ENCODE measurements at regions not wholly inside any gene's neighbourhood (a gene's known extent, or its start where the extent isn't known, plus 50 kb on each side); places are given as distances from the start of the nearest gene placed in this dataset.

DNA sequence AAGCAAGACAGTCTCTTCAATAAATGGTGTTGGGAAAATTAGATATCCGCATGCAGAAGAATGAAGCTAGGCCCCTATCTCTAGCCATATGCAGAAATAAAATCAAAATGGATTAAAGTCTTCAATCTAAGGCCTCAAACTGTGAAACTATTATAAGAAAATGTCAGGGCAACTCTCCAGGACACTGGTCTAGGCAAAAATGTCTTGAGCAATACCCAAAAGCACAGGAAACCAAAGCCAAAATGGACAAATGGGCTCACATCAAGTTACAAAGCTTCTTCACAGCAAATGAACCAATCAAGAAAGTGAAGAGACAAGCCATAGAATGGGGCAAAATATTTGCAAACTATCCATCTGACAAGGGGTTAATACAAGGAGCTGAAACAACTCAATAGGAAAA lies 338.8 kb downstream of the NNT start:
- H3K4me3 ChIP-seq (ENCODE audit: insufficient read length, low read depth), result no peak overlapping the region
- TF ChIP-seq YY1 (IDR thresholded peaks at IDR 0.05; ENCODE audit: insufficient read depth, insufficient read length) (no peak), SUZ12 (IDR thresholded peaks at IDR 0.05; ENCODE audit: extremely low read depth, insufficient read depth, insufficient read length) (no peak), ZNF274 (IDR thresholded peaks at IDR 0.05; ENCODE audit: low read depth, low read length) (no peak)
- no peaks in the 10 kb centered on the region for H3K27me3 ChIP-seq (ENCODE audit: insufficient read depth, insufficient read length)

DNA sequence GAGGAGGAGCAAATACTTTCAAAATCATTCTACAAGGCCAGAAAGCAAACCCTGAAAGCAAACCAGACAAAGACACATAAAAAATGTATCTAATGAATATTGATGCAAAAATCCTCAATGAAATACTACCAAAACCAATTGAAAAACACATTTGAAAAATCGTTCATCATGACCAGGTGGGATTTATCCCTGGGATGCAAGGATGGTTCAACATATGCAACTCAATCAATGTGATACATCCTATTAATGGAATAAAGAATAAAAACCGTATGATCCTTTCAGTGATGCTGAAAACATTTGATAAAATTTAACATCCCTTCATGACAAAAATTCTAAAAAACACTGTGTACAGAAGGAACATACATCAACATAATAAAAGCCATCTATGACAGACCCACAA lies 337.6 kb downstream of the NNT start:
- no peak overlapping the region for H3K4me3 ChIP-seq (ENCODE audit: insufficient read length, low read depth)
- no peaks in the 10 kb centered on the region for H3K36me3 ChIP-seq (ENCODE audit: insufficient read depth, insufficient read length, low read length)
- DNase-seq (ENCODE audit: low read depth, low spot score), result no peak
- no peaks in the 10 kb centered on the region for H3K9me3 ChIP-seq (ENCODE audit: insufficient read depth, low read length)
- TF ChIP-seq ZNF274 (IDR thresholded peaks at IDR 0.05; ENCODE audit: low read depth, low read length) (no peak), YY1 (IDR thresholded peaks at IDR 0.05; ENCODE audit: insufficient read depth, insufficient read length) (no peak), SUZ12 (IDR thresholded peaks at IDR 0.05; ENCODE audit: extremely low read depth, insufficient read depth, insufficient read length) (no peak)
- no peak overlapping the region for H3K9ac ChIP-seq (ENCODE audit: insufficient read length, low read depth)
- no peaks in the 10 kb centered on the region for H3K4me1 ChIP-seq (ENCODE audit: insufficient read depth, insufficient read length)
- no peaks in the 10 kb centered on the region for H3K27me3 ChIP-seq (ENCODE audit: insufficient read depth, insufficient read length)

More for the DNA sequence above, 338.8 kb downstream of the NNT start:
- Histone ChIP-seq H3K36me3 (ENCODE audit: insufficient read depth, insufficient read length, low read length) (no peaks in the 10 kb centered on the region), H3K9me3 (ENCODE audit: insufficient read depth, low read length) (peaks cover 10% of the 10 kb centered on the region; the same call in 1 of the 2 replicates), H3K4me1 (ENCODE audit: insufficient read depth, insufficient read length) (no peaks in the 10 kb centered on the region), H3K9ac (ENCODE audit: insufficient read length, low read depth) (no peak overlapping the region)
- no peak for DNase-seq (ENCODE audit: low read depth, low spot score)

DNA sequence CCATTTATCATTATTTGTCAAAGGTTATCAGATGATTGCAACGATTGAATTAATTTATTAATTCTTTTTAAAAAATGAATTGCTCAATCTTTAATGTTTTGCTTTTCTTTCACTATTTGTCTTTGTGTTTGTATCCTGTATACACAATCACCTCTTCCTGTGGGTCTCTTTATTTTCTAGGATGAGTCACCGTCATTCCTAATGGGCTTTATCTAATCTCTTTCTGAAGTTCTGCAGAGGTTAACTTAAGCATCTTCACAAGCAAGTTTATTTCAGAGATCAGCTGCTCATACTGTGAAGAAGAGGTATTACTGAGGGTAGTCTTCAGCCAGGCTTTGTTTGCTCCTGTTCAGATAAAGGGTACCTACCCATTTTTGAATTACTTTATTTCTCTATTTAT lies 323.9 kb downstream of the NNT start:
- H3K4me3 ChIP-seq (ENCODE audit: insufficient read length, low read depth), result no peak overlapping the region
- no peak overlapping the region for H3K9ac ChIP-seq (ENCODE audit: insufficient read length, low read depth)
- TF ChIP-seq YY1 (IDR thresholded peaks at IDR 0.05; ENCODE audit: insufficient read depth, insufficient read length), result no peak
- TF ChIP-seq ZNF274 (IDR thresholded peaks at IDR 0.05; ENCODE audit: low read depth, low read length), result no peak
- TF ChIP-seq SUZ12 (IDR thresholded peaks at IDR 0.05; ENCODE audit: extremely low read depth, insufficient read depth, insufficient read length), result no peak
- no peaks in the 10 kb centered on the region for H3K27me3 ChIP-seq (ENCODE audit: insufficient read depth, insufficient read length)
- no peaks in the 10 kb centered on the region for H3K36me3 ChIP-seq (ENCODE audit: insufficient read depth, insufficient read length, low read length)
- no peaks in the 10 kb centered on the region for H3K4me1 ChIP-seq (ENCODE audit: insufficient read depth, insufficient read length)
- no peaks in the 10 kb centered on the region for H3K9me3 ChIP-seq (ENCODE audit: insufficient read depth, low read length)
- DNase-seq (ENCODE audit: low read depth, low spot score), result no peak

DNA sequence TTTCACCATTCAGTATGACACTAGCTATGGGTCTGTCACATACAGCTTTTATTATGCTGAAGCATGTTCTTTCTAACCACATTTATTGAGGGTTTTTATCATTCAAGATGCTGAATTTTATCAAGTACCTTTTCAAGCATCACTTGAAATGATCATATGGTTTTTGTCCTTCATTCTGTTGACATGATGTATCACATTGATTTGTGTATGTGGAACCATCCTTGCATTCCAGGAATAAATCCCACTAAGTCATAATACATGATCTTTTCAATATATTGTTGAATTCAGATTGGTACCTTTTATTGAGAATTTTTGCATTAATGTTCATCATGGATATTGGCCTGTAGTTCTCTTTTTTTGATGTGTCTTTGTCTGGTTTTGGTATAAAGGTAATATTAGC lies 317.4 kb downstream of the NNT start:
- no peak for DNase-seq (ENCODE audit: low read depth, low spot score)
- TF ChIP-seq SUZ12 (IDR thresholded peaks at IDR 0.05; ENCODE audit: extremely low read depth, insufficient read depth, insufficient read length) (no peak), YY1 (IDR thresholded peaks at IDR 0.05; ENCODE audit: insufficient read depth, insufficient read length) (no peak), ZNF274 (IDR thresholded peaks at IDR 0.05; ENCODE audit: low read depth, low read length) (no peak)
- no peak overlapping the region for H3K9ac ChIP-seq (ENCODE audit: insufficient read length, low read depth)

DNA sequence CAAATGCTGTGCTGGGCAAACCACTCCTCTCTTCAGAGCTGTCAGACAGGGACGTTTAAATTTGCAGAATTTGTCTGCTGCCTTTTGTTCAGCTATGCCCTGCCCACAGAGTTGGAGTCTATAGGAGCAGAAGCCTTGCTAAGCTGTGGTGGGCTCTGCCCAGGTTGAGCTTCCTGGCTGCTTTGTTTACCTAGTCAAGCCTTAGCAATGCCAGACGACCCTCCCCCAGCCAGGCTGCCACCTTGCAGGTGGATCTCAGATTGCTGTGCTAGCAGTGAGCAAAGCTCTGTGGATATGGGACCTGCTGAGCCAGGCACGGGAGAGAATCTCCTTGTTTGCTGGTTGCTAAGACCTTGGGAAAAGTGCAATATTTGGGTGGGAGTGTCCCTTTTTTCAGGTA lies 314.9 kb downstream of the NNT start:
- no peaks in the 10 kb centered on the region for H3K36me3 ChIP-seq (ENCODE audit: insufficient read depth, insufficient read length, low read length)
- no peak overlapping the region for H3K9ac ChIP-seq (ENCODE audit: insufficient read length, low read depth)
- no peaks in the 10 kb centered on the region for H3K27me3 ChIP-seq (ENCODE audit: insufficient read depth, insufficient read length)
- H3K9me3 ChIP-seq (ENCODE audit: insufficient read depth, low read length), result no peaks in the 10 kb centered on the region
- no peak for TF ChIP-seq SUZ12 (IDR thresholded peaks at IDR 0.05; ENCODE audit: extremely low read depth, insufficient read depth, insufficient read length)
- no peak overlapping the region for H3K4me3 ChIP-seq (ENCODE audit: insufficient read length, low read depth)
- DNase-seq (ENCODE audit: low read depth, low spot score), result no peak
- no peaks in the 10 kb centered on the region for H3K4me1 ChIP-seq (ENCODE audit: insufficient read depth, insufficient read length)

More for the DNA sequence above, 317.4 kb downstream of the NNT start:
- no peaks in the 10 kb centered on the region for H3K27me3 ChIP-seq (ENCODE audit: insufficient read depth, insufficient read length)
- H3K36me3 ChIP-seq (ENCODE audit: insufficient read depth, insufficient read length, low read length), result no peaks in the 10 kb centered on the region
- H3K4me3 ChIP-seq (ENCODE audit: insufficient read length, low read depth), result no peak overlapping the region
- H3K9me3 ChIP-seq (ENCODE audit: insufficient read depth, low read length), result no peaks in the 10 kb centered on the region
- H3K4me1 ChIP-seq (ENCODE audit: insufficient read depth, insufficient read length), result no peaks in the 10 kb centered on the region

DNA sequence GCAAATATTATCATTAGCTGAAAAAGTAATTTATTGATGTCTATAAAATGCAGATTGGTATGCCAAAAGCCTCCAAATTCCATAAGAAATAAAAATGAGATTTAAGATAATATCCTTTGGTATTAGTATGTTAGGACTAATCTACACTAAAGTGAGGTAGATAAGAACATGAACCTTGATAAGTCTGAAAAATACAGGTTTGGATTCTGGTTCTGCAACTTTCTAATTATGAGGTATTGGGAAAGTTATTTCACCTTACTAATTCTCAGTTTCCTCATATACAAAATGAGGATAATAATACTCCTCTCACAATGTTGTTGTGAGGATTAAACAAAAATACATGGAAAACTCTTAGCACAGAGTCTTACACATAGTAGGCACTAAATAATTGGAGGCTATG lies 300.1 kb downstream of the NNT start:
- Histone ChIP-seq H3K4me1 (ENCODE audit: insufficient read depth, insufficient read length) (no peaks in the 10 kb centered on the region), H3K4me3 (ENCODE audit: insufficient read length, low read depth) (no peak overlapping the region), H3K36me3 (ENCODE audit: insufficient read depth, insufficient read length, low read length) (no peaks in the 10 kb centered on the region), H3K27me3 (ENCODE audit: insufficient read depth, insufficient read length) (no peaks in the 10 kb centered on the region), H3K9ac (ENCODE audit: insufficient read length, low read depth) (no peak overlapping the region), H3K9me3 (ENCODE audit: insufficient read depth, low read length) (no peaks in the 10 kb centered on the region)
- no peak for DNase-seq (ENCODE audit: low read depth, low spot score)
- TF ChIP-seq ZNF274 (IDR thresholded peaks at IDR 0.05; ENCODE audit: low read depth, low read length), result no peak
- no peak for TF ChIP-seq SUZ12 (IDR thresholded peaks at IDR 0.05; ENCODE audit: extremely low read depth, insufficient read depth, insufficient read length)
- no peak for TF ChIP-seq YY1 (IDR thresholded peaks at IDR 0.05; ENCODE audit: insufficient read depth, insufficient read length)

DNA sequence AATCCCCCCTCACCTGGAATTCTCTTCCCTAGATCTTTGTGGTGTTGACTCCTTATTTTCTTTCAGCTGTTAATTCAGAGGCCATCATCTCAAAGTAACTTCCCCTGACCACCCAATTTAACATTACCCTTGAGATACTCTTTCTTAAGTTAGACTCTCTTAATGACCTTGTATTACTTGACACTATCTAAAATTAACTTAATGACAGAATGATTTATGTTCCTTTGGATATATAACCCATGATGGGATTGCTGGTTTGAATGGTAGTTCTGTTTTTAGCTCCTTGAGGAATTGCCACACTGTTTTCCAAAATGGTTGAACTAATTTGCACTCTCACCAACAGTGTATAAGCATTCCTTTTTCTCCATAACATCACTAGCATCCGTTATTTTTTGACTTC lies 298.0 kb downstream of the NNT start:
- no peaks in the 10 kb centered on the region for H3K36me3 ChIP-seq (ENCODE audit: insufficient read depth, insufficient read length, low read length)
- H3K27me3 ChIP-seq (ENCODE audit: insufficient read depth, insufficient read length), result no peaks in the 10 kb centered on the region
- TF ChIP-seq YY1 (IDR thresholded peaks at IDR 0.05; ENCODE audit: insufficient read depth, insufficient read length) (no peak), SUZ12 (IDR thresholded peaks at IDR 0.05; ENCODE audit: extremely low read depth, insufficient read depth, insufficient read length) (no peak), ZNF274 (IDR thresholded peaks at IDR 0.05; ENCODE audit: low read depth, low read length) (no peak)
- no peaks in the 10 kb centered on the region for H3K9me3 ChIP-seq (ENCODE audit: insufficient read depth, low read length)
- no peak overlapping the region for H3K9ac ChIP-seq (ENCODE audit: insufficient read length, low read depth)
- no peak for DNase-seq (ENCODE audit: low read depth, low spot score)
- no peak overlapping the region for H3K4me3 ChIP-seq (ENCODE audit: insufficient read length, low read depth)
- H3K4me1 ChIP-seq (ENCODE audit: insufficient read depth, insufficient read length), result no peaks in the 10 kb centered on the region

DNA sequence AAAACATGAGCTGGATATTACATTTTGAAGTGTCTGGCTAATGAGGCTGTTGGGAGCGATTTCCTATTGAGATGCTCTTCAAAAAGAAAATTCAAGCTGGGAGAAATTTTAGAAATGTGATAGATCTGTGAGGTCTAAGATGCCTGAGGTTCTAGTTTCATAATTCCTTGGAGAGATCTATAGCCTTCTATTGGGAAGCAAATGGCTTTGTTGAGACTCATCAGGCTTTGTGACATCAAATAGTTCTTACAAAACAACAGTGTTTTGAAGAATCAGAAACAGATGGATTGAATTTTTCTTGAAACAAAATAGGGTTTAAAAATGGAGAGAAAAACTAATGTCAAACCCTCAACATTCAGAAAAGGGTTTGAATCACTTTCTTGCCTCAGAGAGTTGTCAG lies 292.9 kb downstream of the NNT start:
- no peak overlapping the region for H3K9ac ChIP-seq (ENCODE audit: insufficient read length, low read depth)
- TF ChIP-seq SUZ12 (IDR thresholded peaks at IDR 0.05; ENCODE audit: extremely low read depth, insufficient read depth, insufficient read length), result no peak
- no peak for TF ChIP-seq YY1 (IDR thresholded peaks at IDR 0.05; ENCODE audit: insufficient read depth, insufficient read length)
- TF ChIP-seq ZNF274 (IDR thresholded peaks at IDR 0.05; ENCODE audit: low read depth, low read length), result no peak
- no peaks in the 10 kb centered on the region for H3K4me1 ChIP-seq (ENCODE audit: insufficient read depth, insufficient read length)
- H3K9me3 ChIP-seq (ENCODE audit: insufficient read depth, low read length), result no peaks in the 10 kb centered on the region
- H3K4me3 ChIP-seq (ENCODE audit: insufficient read length, low read depth), result no peak overlapping the region
- no peaks in the 10 kb centered on the region for H3K36me3 ChIP-seq (ENCODE audit: insufficient read depth, insufficient read length, low read length)
- H3K27me3 ChIP-seq (ENCODE audit: insufficient read depth, insufficient read length), result no peaks in the 10 kb centered on the region
- DNase-seq (ENCODE audit: low read depth, low spot score), result no peak

Measured in NT2/D1 (cell line).